Ishikawa (cell line): ENCODE measurements at regions not wholly inside any gene's neighbourhood (a gene's known extent, or its start where the extent isn't known, plus 50 kb on each side); places are given as distances from the start of the nearest gene placed in this dataset.

Experiments
- CEBPB ChIP-seq: IDR thresholded peaks from 2 replicates; pipeline ENCODE4 v1.6.1; 2012
- CREB1 ChIP-seq: IDR thresholded peaks from 2 replicates; pipeline ENCODE4 v1.6.1; 2012; ENCODE audit warnings: low read depth
- EGR1 ChIP-seq: IDR thresholded peaks from 2 replicates; pipeline ENCODE4 v1.6.1; 2012
- EP300 ChIP-seq: IDR thresholded peaks from 2 replicates; pipeline ENCODE4 v1.6.1; 2012; ENCODE audit warnings: borderline replicate concordance
- MAX ChIP-seq: IDR thresholded peaks from 2 replicates; pipeline ENCODE4 v1.6.1; 2012
- REST ChIP-seq: IDR thresholded peaks from 2 replicates; pipeline ENCODE4 v1.6.1; 2012; ENCODE audit warnings: low read depth, mild to moderate bottlenecking
- TAF1 ChIP-seq: IDR thresholded peaks from 2 replicates; pipeline ENCODE4 v1.6.1; 2012; ENCODE audit warnings: low read depth, mild to moderate bottlenecking
- TCF12 ChIP-seq: IDR thresholded peaks from 2 replicates; pipeline ENCODE4 v1.6.1; 2012; ENCODE audit warnings: low read depth

- TF ChIP-seq CEBPB, result no peak
- TF ChIP-seq EGR1, result no peak
- no peak for TF ChIP-seq TCF12
- TF ChIP-seq MAX, result no peak
- TF ChIP-seq CREB1, result no peak
- TF ChIP-seq EP300, result no peak
- no peak for TF ChIP-seq REST
- no peak for TF ChIP-seq TAF1
These were observed 336.6 kb upstream of the MYT1L start for GRCh38 chr2:2667690-2668089.
